ENCODE measurements at regions not wholly inside any gene's neighbourhood (a gene's known extent, or its start where the extent isn't known, plus 50 kb on each side); places are given as distances from the start of the nearest gene placed in this dataset.
A peak's percentile ranks its signal among the peaks of the same experiment; 100 is the strongest.

DNA sequence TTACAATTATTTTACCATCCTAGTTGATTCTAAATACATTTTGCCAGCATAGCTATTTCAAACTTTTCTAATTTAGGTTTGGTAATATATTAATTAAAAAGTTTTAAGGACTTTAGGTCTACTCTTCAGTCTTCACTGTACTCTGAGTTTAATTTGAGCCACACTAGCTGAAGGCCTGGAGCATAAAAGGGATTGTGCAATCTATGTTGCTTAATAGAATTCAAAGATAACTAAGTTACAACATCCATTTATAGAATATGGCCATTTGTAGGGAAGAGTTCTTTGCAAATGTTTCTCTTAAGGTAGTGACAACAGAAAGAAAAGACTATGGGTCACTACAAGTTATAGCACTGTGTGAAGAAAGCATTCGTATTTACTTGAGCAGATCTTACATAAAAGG is 702.2 kb upstream of the NRXN1 start:
- Histone ChIP-seq H3K4me3 (ENCODE audit: low read length) (no peak overlapping the region), H3K79me2 (ENCODE audit: low read length) (no peaks in the 10 kb centered on the region), H3K27me3 (ENCODE audit: low read length) (no peaks in the 10 kb centered on the region), H3K27ac (ENCODE audit: low read length) (no peak overlapping the region), H2AFZ (ENCODE audit: low read length) (no peak overlapping the region), H3K36me3 (ENCODE audit: insufficient read depth, low read length) (no peaks in the 10 kb centered on the region), H3K9ac (ENCODE audit: low read length) (no peak overlapping the region), H3K9me2 (replicated peaks; ENCODE audit: insufficient read depth, low read length) (no peaks in the 10 kb centered on the region), H4K20me1 (ENCODE audit: insufficient read depth, low read depth, low read length) (no peaks in the 10 kb centered on the region), H3K4me1 (ENCODE audit: low read length) (no peaks in the 10 kb centered on the region), H3K9me3 (ENCODE audit: low read length) (peaks cover 9% of the 10 kb centered on the region; the same call in 1 of the 2 replicates), H3K4me2 (ENCODE audit: low read depth, low read length, poor library complexity, severe bottlenecking) (no peak overlapping the region)
- no peak for DNase-seq

DNA sequence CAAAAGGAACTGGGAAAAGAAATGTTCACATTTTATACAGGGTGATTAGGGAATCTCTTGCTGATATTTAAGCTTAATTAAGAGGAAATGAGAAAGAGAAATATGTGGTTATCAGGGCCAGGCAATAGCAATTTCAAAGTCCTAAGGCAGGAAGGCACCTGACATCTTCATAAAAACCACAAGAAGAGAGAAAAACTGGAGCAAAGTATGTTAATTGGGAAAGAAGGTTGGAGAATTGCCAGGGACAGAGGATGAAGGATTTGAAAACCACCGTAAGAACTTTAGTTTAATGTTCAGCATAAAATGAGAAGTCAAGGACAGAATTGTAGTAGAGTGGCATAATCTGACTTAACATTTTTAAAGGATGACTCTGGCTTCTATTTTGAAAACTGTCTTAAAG is 691.8 kb upstream of the NRXN1 start:
- no peaks in the 10 kb centered on the region for H3K79me2 ChIP-seq (ENCODE audit: low read length)
- H2AFZ ChIP-seq (ENCODE audit: low read length): no peak overlapping the region
- H3K9ac ChIP-seq (ENCODE audit: low read length): no peak overlapping the region
- no peaks in the 10 kb centered on the region for H3K36me3 ChIP-seq (ENCODE audit: insufficient read depth, low read length)
- H3K9me3 ChIP-seq (ENCODE audit: low read length): peaks cover 25% of the 10 kb centered on the region
- no peak overlapping the region for H3K27ac ChIP-seq (ENCODE audit: low read length)
- H3K9me2 ChIP-seq (replicated peaks; ENCODE audit: insufficient read depth, low read length): no peaks in the 10 kb centered on the region
- H3K4me3 ChIP-seq (ENCODE audit: low read length): no peak overlapping the region
- H3K4me1 ChIP-seq (ENCODE audit: low read length): no peaks in the 10 kb centered on the region
- no peak overlapping the region for H3K4me2 ChIP-seq (ENCODE audit: low read depth, low read length, poor library complexity, severe bottlenecking)
- no peaks in the 10 kb centered on the region for H3K27me3 ChIP-seq (ENCODE audit: low read length)
- DNase-seq: no peak
- H4K20me1 ChIP-seq (ENCODE audit: insufficient read depth, low read depth, low read length): no peaks in the 10 kb centered on the region

DNA sequence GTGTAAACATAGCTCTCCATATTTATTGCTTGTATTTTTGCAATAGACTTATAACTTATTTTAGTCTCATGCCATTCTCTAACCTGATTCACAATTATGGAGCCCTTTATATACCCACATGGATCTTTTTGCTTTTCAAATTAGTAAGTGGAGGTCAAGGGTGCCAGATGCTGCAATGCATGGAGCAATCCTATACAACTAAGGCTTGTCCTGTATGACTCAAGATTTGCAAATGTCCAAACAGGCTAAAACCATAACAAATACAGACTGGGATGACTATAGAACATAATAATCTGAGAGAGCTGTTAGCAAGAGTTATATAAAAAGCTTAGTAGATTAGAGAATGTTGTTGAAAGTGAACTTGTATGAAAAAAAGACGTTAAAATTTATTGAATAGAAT is 690.4 kb upstream of the NRXN1 start:
- H3K4me2 ChIP-seq (ENCODE audit: low read depth, low read length, poor library complexity, severe bottlenecking): no peak overlapping the region
- no peak for DNase-seq
- H3K9ac ChIP-seq (ENCODE audit: low read length): no peak overlapping the region
- H3K27ac ChIP-seq (ENCODE audit: low read length): no peak overlapping the region
- no peaks in the 10 kb centered on the region for H3K79me2 ChIP-seq (ENCODE audit: low read length)
- H2AFZ ChIP-seq (ENCODE audit: low read length): no peak overlapping the region
- H3K4me1 ChIP-seq (ENCODE audit: low read length): no peaks in the 10 kb centered on the region
- peaks cover 28% of the 10 kb centered on the region for H3K9me3 ChIP-seq (ENCODE audit: low read length)
- H3K27me3 ChIP-seq (ENCODE audit: low read length): no peaks in the 10 kb centered on the region
- no peaks in the 10 kb centered on the region for H4K20me1 ChIP-seq (ENCODE audit: insufficient read depth, low read depth, low read length)
- no peak overlapping the region for H3K4me3 ChIP-seq (ENCODE audit: low read length)
- no peaks in the 10 kb centered on the region for H3K36me3 ChIP-seq (ENCODE audit: insufficient read depth, low read length)
- no peaks in the 10 kb centered on the region for H3K9me2 ChIP-seq (replicated peaks; ENCODE audit: insufficient read depth, low read length)

DNA sequence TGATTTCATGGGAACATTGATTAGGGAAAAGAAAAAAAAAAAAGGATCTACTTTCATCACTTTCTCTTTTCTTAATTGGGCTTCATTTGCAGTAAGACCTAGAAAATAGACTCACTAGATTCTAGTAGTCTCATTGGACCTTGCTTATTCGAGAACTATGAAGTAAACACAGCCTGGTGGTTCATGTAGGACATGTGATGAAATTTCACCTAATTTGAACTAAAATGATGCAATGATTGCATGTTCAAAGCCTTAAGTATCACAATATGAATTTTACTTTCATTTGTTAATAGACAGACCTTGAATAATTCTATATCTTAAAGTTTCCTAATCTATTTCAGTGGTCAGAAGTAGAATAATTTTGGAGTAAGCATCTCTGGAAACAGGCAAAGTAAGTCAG is 688.9 kb upstream of the NRXN1 start:
- H3K36me3 ChIP-seq (ENCODE audit: insufficient read depth, low read length): no peaks in the 10 kb centered on the region
- no peaks in the 10 kb centered on the region for H3K79me2 ChIP-seq (ENCODE audit: low read length)
- H3K4me3 ChIP-seq (ENCODE audit: low read length): no peak overlapping the region
- H3K27me3 ChIP-seq (ENCODE audit: low read length): no peaks in the 10 kb centered on the region
- H3K9me3 ChIP-seq (ENCODE audit: low read length): peaks cover 28% of the 10 kb centered on the region
- no peaks in the 10 kb centered on the region for H3K4me1 ChIP-seq (ENCODE audit: low read length)
- H2AFZ ChIP-seq (ENCODE audit: low read length): no peak overlapping the region
- no peak for DNase-seq
- no peak overlapping the region for H3K4me2 ChIP-seq (ENCODE audit: low read depth, low read length, poor library complexity, severe bottlenecking)
- H3K9ac ChIP-seq (ENCODE audit: low read length): no peak overlapping the region
- no peak overlapping the region for H3K27ac ChIP-seq (ENCODE audit: low read length)
- H4K20me1 ChIP-seq (ENCODE audit: insufficient read depth, low read depth, low read length): no peaks in the 10 kb centered on the region
- no peaks in the 10 kb centered on the region for H3K9me2 ChIP-seq (replicated peaks; ENCODE audit: insufficient read depth, low read length)

DNA sequence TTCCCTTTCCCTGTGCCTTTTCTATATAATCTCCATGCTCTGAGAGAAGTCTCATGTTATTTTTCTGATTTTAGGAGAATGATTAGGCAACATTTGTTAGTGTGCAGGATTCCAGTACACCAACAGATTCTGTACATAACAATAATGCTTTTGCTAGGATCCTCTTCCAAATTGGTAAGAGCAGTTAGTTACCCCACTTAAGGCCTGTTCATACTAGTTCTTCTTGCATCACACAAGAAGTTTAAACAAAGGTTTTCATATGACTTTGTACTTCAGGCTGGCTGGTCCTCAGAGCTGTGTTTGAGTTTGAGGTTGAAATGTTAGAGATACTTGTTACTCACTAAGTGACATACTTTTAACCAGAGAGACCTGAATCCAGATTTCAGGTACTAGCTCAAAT is 686.9 kb upstream of the NRXN1 start:
- Histone ChIP-seq H3K4me3 (ENCODE audit: low read length) (no peak overlapping the region), H2AFZ (ENCODE audit: low read length) (no peak overlapping the region), H3K79me2 (ENCODE audit: low read length) (no peaks in the 10 kb centered on the region), H3K27me3 (ENCODE audit: low read length) (no peaks in the 10 kb centered on the region), H3K27ac (ENCODE audit: low read length) (no peak overlapping the region), H3K9ac (ENCODE audit: low read length) (no peak overlapping the region), H3K4me2 (ENCODE audit: low read depth, low read length, poor library complexity, severe bottlenecking) (no peak overlapping the region), H3K36me3 (ENCODE audit: insufficient read depth, low read length) (no peaks in the 10 kb centered on the region), H3K9me3 (ENCODE audit: low read length) (peaks cover 27% of the 10 kb centered on the region; the same call in 1 of the 2 replicates), H4K20me1 (ENCODE audit: insufficient read depth, low read depth, low read length) (no peaks in the 10 kb centered on the region), H3K9me2 (replicated peaks; ENCODE audit: insufficient read depth, low read length) (no peaks in the 10 kb centered on the region), H3K4me1 (ENCODE audit: low read length) (no peaks in the 10 kb centered on the region)
- no peak for DNase-seq

DNA sequence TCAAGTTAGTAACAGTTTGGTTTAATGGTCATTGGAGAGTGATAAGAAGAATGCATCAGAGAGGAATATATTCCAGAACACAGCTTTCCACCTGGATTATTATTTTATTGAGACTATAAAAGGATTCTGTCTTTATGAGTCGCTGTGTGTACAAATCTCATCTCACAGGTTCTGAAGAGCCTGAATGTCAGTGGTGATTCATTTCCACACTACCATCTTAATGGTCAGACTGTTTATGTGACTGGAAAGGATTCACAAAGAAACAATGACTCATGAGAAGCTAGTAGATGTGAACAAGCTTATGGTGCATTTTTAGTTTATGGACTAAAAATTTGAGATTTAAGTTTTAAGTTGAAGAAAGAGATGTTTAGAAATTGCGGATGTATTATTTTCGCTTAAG is 685.4 kb upstream of the NRXN1 start:
- Histone ChIP-seq H3K27ac (ENCODE audit: low read length) (no peak overlapping the region), H3K79me2 (ENCODE audit: low read length) (no peaks in the 10 kb centered on the region), H3K27me3 (ENCODE audit: low read length) (no peaks in the 10 kb centered on the region), H4K20me1 (ENCODE audit: insufficient read depth, low read depth, low read length) (no peaks in the 10 kb centered on the region), H3K9me2 (replicated peaks; ENCODE audit: insufficient read depth, low read length) (no peaks in the 10 kb centered on the region), H2AFZ (ENCODE audit: low read length) (no peak overlapping the region), H3K36me3 (ENCODE audit: insufficient read depth, low read length) (no peaks in the 10 kb centered on the region), H3K9ac (ENCODE audit: low read length) (no peak overlapping the region), H3K9me3 (ENCODE audit: low read length) (peaks cover 18% of the 10 kb centered on the region; the same call in 1 of the 2 replicates), H3K4me1 (ENCODE audit: low read length) (no peaks in the 10 kb centered on the region), H3K4me3 (ENCODE audit: low read length) (no peak overlapping the region), H3K4me2 (ENCODE audit: low read depth, low read length, poor library complexity, severe bottlenecking) (no peak overlapping the region)
- no peak for DNase-seq

DNA sequence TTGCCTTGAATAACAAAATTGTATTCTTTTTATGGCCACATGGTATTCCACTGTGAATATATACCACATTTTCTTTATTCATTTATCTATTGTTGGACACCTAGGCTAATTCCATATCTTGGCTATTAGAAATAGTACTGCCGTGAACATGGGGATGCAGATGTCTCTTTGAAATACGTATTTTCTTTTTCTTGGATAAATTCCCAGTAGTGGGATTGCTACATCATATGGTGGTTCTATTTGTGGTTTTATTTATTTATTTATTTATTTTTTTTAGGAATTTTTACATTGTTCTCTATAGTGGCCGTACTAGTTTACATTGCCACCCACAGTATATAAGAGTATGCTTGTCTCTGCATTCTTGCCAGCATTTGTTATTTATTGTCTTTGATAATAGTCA is 679.8 kb upstream of the NRXN1 start:
- no peak overlapping the region for H3K9ac ChIP-seq (ENCODE audit: low read length)
- H3K79me2 ChIP-seq (ENCODE audit: low read length): no peaks in the 10 kb centered on the region
- H2AFZ ChIP-seq (ENCODE audit: low read length): no peak overlapping the region
- peaks cover 3% of the 10 kb centered on the region; the same call in 1 of the 2 replicates for H3K9me3 ChIP-seq (ENCODE audit: low read length)
- H3K27me3 ChIP-seq (ENCODE audit: low read length): no peaks in the 10 kb centered on the region
- H3K9me2 ChIP-seq (replicated peaks; ENCODE audit: insufficient read depth, low read length): no peaks in the 10 kb centered on the region
- no peaks in the 10 kb centered on the region for H3K4me1 ChIP-seq (ENCODE audit: low read length)
- H4K20me1 ChIP-seq (ENCODE audit: insufficient read depth, low read depth, low read length): no peaks in the 10 kb centered on the region
- DNase-seq: no peak
- no peak overlapping the region for H3K27ac ChIP-seq (ENCODE audit: low read length)
- no peaks in the 10 kb centered on the region for H3K36me3 ChIP-seq (ENCODE audit: insufficient read depth, low read length)
- no peak overlapping the region for H3K4me3 ChIP-seq (ENCODE audit: low read length)
- no peak overlapping the region for H3K4me2 ChIP-seq (ENCODE audit: low read depth, low read length, poor library complexity, severe bottlenecking)

DNA sequence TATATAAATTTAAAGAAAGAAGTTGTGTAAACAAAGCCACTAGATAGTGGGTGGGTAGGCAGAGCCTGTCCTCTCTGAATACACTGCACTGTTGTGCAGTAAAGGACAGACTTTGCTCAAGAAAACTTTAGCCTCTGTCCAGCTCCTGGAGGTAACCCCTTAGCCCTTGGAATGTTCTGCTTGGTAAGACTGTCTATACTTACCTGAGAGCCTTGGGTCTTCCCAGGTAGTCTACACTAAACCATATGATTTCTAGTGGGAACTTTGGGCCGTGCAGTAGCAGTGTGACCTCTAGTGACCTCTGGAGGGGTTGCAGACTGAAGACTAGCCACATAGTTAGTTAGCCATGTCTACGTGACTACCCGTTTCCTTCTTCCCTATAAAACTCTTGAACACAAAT is 678.3 kb upstream of the NRXN1 start:
- Histone ChIP-seq H3K36me3 (ENCODE audit: insufficient read depth, low read length) (no peaks in the 10 kb centered on the region), H3K27ac (ENCODE audit: low read length) (no peak overlapping the region), H3K27me3 (ENCODE audit: low read length) (no peaks in the 10 kb centered on the region), H3K4me3 (ENCODE audit: low read length) (no peak overlapping the region), H3K4me2 (ENCODE audit: low read depth, low read length, poor library complexity, severe bottlenecking) (no peak overlapping the region), H2AFZ (ENCODE audit: low read length) (no peak overlapping the region), H3K9me2 (replicated peaks; ENCODE audit: insufficient read depth, low read length) (no peaks in the 10 kb centered on the region), H3K9ac (ENCODE audit: low read length) (no peak overlapping the region), H3K4me1 (ENCODE audit: low read length) (no peaks in the 10 kb centered on the region), H3K79me2 (ENCODE audit: low read length) (no peaks in the 10 kb centered on the region), H4K20me1 (ENCODE audit: insufficient read depth, low read depth, low read length) (no peaks in the 10 kb centered on the region), H3K9me3 (ENCODE audit: low read length) (peaks cover 3% of the 10 kb centered on the region; the same call in 1 of the 2 replicates)
- peak; percentile 71 for DNase-seq

DNA sequence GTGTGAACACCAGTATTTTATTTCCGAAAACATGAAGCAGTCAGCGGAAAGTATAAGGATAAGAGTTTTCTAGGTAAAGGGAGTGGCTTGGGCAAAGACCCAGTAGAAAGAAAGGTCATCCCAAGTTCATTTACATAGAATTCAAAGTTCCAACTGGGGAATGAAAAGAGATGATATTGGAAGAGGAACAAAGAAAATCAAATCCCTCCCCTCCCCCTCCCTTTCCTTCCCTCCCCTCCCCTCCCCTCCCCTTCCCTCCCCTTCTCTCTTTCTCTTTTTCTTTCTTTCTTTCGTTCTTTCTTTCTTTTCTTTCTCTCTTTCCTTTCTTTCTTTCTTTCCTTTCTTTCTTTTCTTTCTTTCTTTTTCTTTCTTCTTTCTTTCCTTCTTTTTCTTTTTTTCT is 675.7 kb upstream of the NRXN1 start:
- Histone ChIP-seq H2AFZ (ENCODE audit: low read length) (no peak overlapping the region), H3K9me2 (replicated peaks; ENCODE audit: insufficient read depth, low read length) (no peaks in the 10 kb centered on the region), H3K4me3 (ENCODE audit: low read length) (no peak overlapping the region), H3K79me2 (ENCODE audit: low read length) (no peaks in the 10 kb centered on the region), H3K36me3 (ENCODE audit: insufficient read depth, low read length) (no peaks in the 10 kb centered on the region), H3K9ac (ENCODE audit: low read length) (no peak overlapping the region), H3K9me3 (ENCODE audit: low read length) (no peaks in the 10 kb centered on the region), H3K27me3 (ENCODE audit: low read length) (no peaks in the 10 kb centered on the region), H3K27ac (ENCODE audit: low read length) (no peak overlapping the region), H3K4me2 (ENCODE audit: low read depth, low read length, poor library complexity, severe bottlenecking) (no peak overlapping the region), H3K4me1 (ENCODE audit: low read length) (no peaks in the 10 kb centered on the region), H4K20me1 (ENCODE audit: insufficient read depth, low read depth, low read length) (no peaks in the 10 kb centered on the region)
- no peak for DNase-seq

Measured in Karpas-422 (cell line).